Breast epithelium (tissue), 3 donors: ENCODE measurements at regions not wholly inside any gene's neighbourhood (a gene's known extent, or its start where the extent isn't known, plus 50 kb on each side); places are given as distances from the start of the nearest gene placed in this dataset.

ENCODE experiments used
- POLR2A ChIP-seq: fragments of 450-650 bp; IDR thresholded peaks from one replicate; pipeline ENCODE4 v1.6.1; 2016; ENCODE audit warnings: antibody characterized with exemption, mild to moderate bottlenecking, moderate library complexity
- POLR2AphosphoS5 ChIP-seq, 3 donors: sonication (generic); formaldehyde crosslinking; IDR thresholded peaks; one replicate each; pipeline ENCODE4 v1.6.1; 2017; ENCODE audit warnings: antibody characterized with exemption in 3 of 3
- TF ChIP-seq, protein P1 (sequence below), 3 donors: fragments of 450-650 bp; IDR thresholded peaks; one replicate each; pipeline ENCODE4 v1.5.1; 2016 to 2017; ENCODE audit warnings: antibody characterized with exemption in 3 of 3, mild to moderate bottlenecking in 3 of 3, moderate library complexity in 3 of 3

DNA sequence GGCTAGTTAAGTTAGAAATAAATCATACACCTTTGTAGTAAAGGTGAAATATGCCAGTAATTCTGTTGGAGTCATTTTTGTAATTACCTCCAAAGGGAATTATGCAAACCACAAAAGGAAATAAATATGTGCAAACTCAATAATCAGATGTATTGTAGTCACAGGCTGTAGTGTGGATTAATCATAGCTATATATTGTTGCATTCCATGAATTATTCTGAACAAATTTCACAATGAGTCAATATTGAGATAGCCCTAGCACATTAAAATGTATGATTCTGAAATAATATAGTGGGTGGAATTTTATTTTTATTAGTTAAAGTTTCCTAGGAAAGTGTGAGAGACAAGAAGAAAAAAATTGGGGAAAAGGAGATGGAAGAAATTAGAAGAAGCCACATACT lies 790.5 kb upstream of the PCDH20 start:
- TF ChIP-seq POLR2A (no peak), POLR2AphosphoS5 (IDR thresholded peaks at IDR 0.05) (no peak)
- TF ChIP-seq, protein P1, sequence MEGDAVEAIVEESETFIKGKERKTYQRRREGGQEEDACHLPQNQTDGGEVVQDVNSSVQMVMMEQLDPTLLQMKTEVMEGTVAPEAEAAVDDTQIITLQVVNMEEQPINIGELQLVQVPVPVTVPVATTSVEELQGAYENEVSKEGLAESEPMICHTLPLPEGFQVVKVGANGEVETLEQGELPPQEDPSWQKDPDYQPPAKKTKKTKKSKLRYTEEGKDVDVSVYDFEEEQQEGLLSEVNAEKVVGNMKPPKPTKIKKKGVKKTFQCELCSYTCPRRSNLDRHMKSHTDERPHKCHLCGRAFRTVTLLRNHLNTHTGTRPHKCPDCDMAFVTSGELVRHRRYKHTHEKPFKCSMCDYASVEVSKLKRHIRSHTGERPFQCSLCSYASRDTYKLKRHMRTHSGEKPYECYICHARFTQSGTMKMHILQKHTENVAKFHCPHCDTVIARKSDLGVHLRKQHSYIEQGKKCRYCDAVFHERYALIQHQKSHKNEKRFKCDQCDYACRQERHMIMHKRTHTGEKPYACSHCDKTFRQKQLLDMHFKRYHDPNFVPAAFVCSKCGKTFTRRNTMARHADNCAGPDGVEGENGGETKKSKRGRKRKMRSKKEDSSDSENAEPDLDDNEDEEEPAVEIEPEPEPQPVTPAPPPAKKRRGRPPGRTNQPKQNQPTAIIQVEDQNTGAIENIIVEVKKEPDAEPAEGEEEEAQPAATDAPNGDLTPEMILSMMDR (IDR thresholded peaks at IDR 0.05) = no peak
